GM12878 (cell line): ENCODE measurements at regions not wholly inside any gene's neighbourhood (a gene's known extent, or its start where the extent isn't known, plus 50 kb on each side); places are given as distances from the start of the nearest gene placed in this dataset.

Source experiments
- ATAC-seq: fragments of 200-7000 bp; cut with Tn5 transposase; 3 replicates; pipeline ENCODE4 v1.9.1; 2020; ENCODE audit warnings: mild to moderate bottlenecking, moderate library complexity
- BruUV-seq: library from RNA; stranded (reverse); fragments of 400-500 nt; replicated peaks from 2 replicates; lab custom pipeline; 2021; lab: Mats Ljungman, UMichigan
- CTCF ChIA-PET: fragments of 300-600 bp; sonication (Branson Sonifier 250); formaldehyde crosslinking; extraction: SDS; loops from one replicate; lab custom pipeline; 2021; ENCODE audit warnings: inconsistent platforms; lab: Yijun Ruan, JAX
- POLR2A ChIA-PET: fragments of 350-600 bp; formaldehyde crosslinking; extraction: SDS; loops from one replicate; lab custom pipeline; 2021; ENCODE audit warnings: inconsistent platforms; lab: Charles Lee
- RAD21 ChIA-PET: fragments of 300-600 bp; sonication (Branson Sonifier 250); formaldehyde crosslinking; loops from one replicate; lab custom pipeline; 2023; ENCODE audit warnings: antibody characterized with exemption; ENCODE audit not compliant: unreplicated experiment; lab: Charles Lee
- SMC1A ChIA-PET: fragments of 300-600 bp; sonication (Branson Sonifier 250); formaldehyde crosslinking; loops from one replicate; lab custom pipeline; 2023; ENCODE audit not compliant: unreplicated experiment, uncharacterized antibody; lab: Charles Lee
- DNase-seq: peaks from one replicate; pipeline ENCODE4 v3.0.0-alpha.2; 2011; ENCODE audit warnings: low read depth, low spot score
- FAIRE-seq: peaks from 3 replicates; lab custom pipeline; 2011; peaks lifted over from hg19 to GRCh38; lab: Jason Lieb, UNC
- H2AFZ ChIP-seq: 2 replicates; pipeline ENCODE4 v1.6.0; 2011; ENCODE audit warnings: low read depth, low read length, control low read depth; ENCODE audit not compliant: control insufficient read depth
- H3K27ac ChIP-seq: 2 replicates; pipeline ENCODE4 v1.5.1; 2011; ENCODE audit warnings: control low read depth; ENCODE audit not compliant: control insufficient read depth, insufficient read depth
- H3K27me3 ChIP-seq, 2 experiments: replicated peaks in 1 of 2; 2 replicates each; pipeline versions ENCODE4 v1.6.0 to v1.6.1; 2011; ENCODE audit warnings: low read length in 1 of 2; ENCODE audit not compliant: control insufficient read depth in 2 of 2, insufficient read depth in 2 of 2
- H3K36me3 ChIP-seq, 2 experiments: 2 replicates each; pipeline ENCODE4 v1.5.1; 2011; ENCODE audit warnings: low read length in 1 of 2; ENCODE audit not compliant: control insufficient read depth in 2 of 2, insufficient read depth in 2 of 2
- H3K4me1 ChIP-seq: 2 replicates; pipeline ENCODE4 v1.6.1; 2011; ENCODE audit warnings: mild to moderate bottlenecking, low read length, moderate library complexity, mixed read lengths; ENCODE audit not compliant: control insufficient read depth, insufficient read depth
- H3K4me2 ChIP-seq: 2 replicates; pipeline ENCODE4 v1.6.0; 2011; ENCODE audit warnings: control low read depth; ENCODE audit not compliant: control insufficient read depth, insufficient read depth
- H3K4me3 ChIP-seq: fragments of 200-600 bp; sonication (generic); 2 replicates; pipeline ENCODE4 v1.5.1; 2016
- H3K79me2 ChIP-seq: 2 replicates; pipeline ENCODE4 v1.6.0; 2011; ENCODE audit warnings: low read length; ENCODE audit not compliant: control insufficient read depth, insufficient read depth
- H3K9ac ChIP-seq: 2 replicates; pipeline ENCODE4 v1.8.0; 2011; ENCODE audit warnings: low read length, control low read depth, mixed read lengths; ENCODE audit not compliant: control insufficient read depth, insufficient read depth
- H3K9me3 ChIP-seq: replicated peaks from 3 replicates; pipeline ENCODE4 v1.5.1; 2011; ENCODE audit warnings: mild to moderate bottlenecking, low read length; ENCODE audit not compliant: control insufficient read depth, insufficient read depth
- H4K20me1 ChIP-seq: 2 replicates; pipeline ENCODE4 v1.6.0; 2011; ENCODE audit not compliant: control insufficient read depth, insufficient read depth
- CEBPB ChIP-seq, 2 experiments: fragments of 150-350 bp in 1 of 2; IDR thresholded peaks; 2 replicates each; pipeline ENCODE4 v1.6.1; 2012 to 2014; ENCODE audit warnings: low read depth in 2 of 2, low read length in 2 of 2, borderline replicate concordance in 1 of 2, inconsistent platforms in 1 of 2
- E2F4 ChIP-seq: IDR thresholded peaks from 2 replicates; pipeline ENCODE4 v1.6.1; 2012; ENCODE audit warnings: low read depth, low read length, improper control_type of control experiment
- IRF4 ChIP-seq: IDR thresholded peaks from 2 replicates; pipeline ENCODE4 v1.6.1; 2011; ENCODE audit warnings: low read depth, low read length
- SPI1 ChIP-seq: IDR thresholded peaks from 2 replicates; pipeline ENCODE4 v1.6.1; 2011; ENCODE audit warnings: low read depth, mild to moderate bottlenecking, low read length, moderate library complexity, borderline replicate concordance; ENCODE audit not compliant: insufficient read depth
- USF1 ChIP-seq: IDR thresholded peaks from 2 replicates; pipeline ENCODE4 v1.6.1; 2011; ENCODE audit warnings: borderline replicate concordance, low read depth, mild to moderate bottlenecking, moderate library complexity, mixed read lengths, low read length; ENCODE audit not compliant: insufficient read depth; ENCODE audit errors: extremely low read length
- WGBS: methylation state at CpG from one replicate; pipeline ENCODE4 v1.1.6; 2016; ENCODE audit warnings: low lambda C conversion rate; ENCODE audit not compliant: insufficient replicate concordance, insufficient coverage; ENCODE audit errors: missing lambda C conversion rate; 5-methylcytosine and 5-hydroxymethylcytosine counted together
- in situ Hi-C: fragments of 300-500 bp; cut with MboI; formaldehyde crosslinking; loops from 9 replicates; pipeline ENCODE4 v1.14.3; 2018; ENCODE audit warnings: mixed read lengths
- intact Hi-C: fragments of 100-400 bp; cut with micrococcal nuclease; formaldehyde crosslinking; loops from one replicate; pipeline ENCODE4 v1.14.2; 2022; ENCODE audit not compliant: unreplicated experiment
- TF ChIP-seq, protein P1 (sequence below): fragments of 450-650 bp; conservative IDR thresholded peaks from 2 replicates; pipeline ENCODE4 v1.6.1; 2017; ENCODE audit warnings: mild to moderate bottlenecking, moderate library complexity

DNA sequence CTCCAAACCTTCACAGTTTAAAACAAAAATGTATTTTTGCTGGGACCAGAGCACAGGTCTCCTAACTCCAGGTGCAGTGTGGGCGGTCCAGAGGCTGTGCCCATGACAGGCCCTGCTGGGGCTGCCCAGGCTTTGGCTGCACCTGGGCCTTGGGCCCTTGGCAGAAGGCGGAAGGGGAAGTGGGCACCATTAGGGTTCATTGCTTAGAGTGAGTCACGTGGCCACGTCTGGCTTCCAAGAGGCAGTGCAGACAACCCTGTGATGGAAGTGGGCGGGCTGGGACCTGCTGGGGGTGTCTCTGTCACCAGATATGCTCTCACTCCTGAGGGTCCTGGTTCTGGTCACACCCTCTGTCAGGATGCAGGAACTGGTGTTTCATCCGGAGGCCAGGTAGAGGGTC lies 302.2 kb downstream of the QKI start:
- Histone ChIP-seq H3K27me3 (no peaks in the 10 kb centered on the region), H3K4me3 (no peak overlapping the region), H3K4me1 (peaks cover 21% of the 10 kb centered on the region), H3K36me3 (no peaks in the 10 kb centered on the region), H4K20me1 (no peaks in the 10 kb centered on the region), H2AFZ (no peak overlapping the region), H3K79me2 (no peaks in the 10 kb centered on the region), H3K9me3 (no peaks in the 10 kb centered on the region; the same call in 2 of the 3 replicates), H3K9ac (no peak overlapping the region), H3K4me2 (no peak overlapping the region), H3K27ac (no peak overlapping the region)
- ChIA-PET POLR2A (no interaction called here), SMC1A (no interaction called here), RAD21 (no interaction called here), CTCF (no interaction called here)
- DNase-seq (no peak), FAIRE-seq (no peak), ATAC-seq (peak; percentile 17; the same call in 2 of the 3 replicates)
- 58% methylated on average over 6 of the region's 6 CpGs for WGBS
- TF ChIP-seq E2F4 (no peak), USF1 (peak; percentile 69), SPI1 (0 out of 2 replicates have a peak, but pooled peaks have one; percentile 15), CEBPB (IDR thresholded peaks at IDR 0.05; ENCODE audit: borderline replicate concordance in 1 of 2, low read depth in 2 of 2, low read length in 2 of 2) (no peak), IRF4 (no peak)
- TF ChIP-seq, protein P1, sequence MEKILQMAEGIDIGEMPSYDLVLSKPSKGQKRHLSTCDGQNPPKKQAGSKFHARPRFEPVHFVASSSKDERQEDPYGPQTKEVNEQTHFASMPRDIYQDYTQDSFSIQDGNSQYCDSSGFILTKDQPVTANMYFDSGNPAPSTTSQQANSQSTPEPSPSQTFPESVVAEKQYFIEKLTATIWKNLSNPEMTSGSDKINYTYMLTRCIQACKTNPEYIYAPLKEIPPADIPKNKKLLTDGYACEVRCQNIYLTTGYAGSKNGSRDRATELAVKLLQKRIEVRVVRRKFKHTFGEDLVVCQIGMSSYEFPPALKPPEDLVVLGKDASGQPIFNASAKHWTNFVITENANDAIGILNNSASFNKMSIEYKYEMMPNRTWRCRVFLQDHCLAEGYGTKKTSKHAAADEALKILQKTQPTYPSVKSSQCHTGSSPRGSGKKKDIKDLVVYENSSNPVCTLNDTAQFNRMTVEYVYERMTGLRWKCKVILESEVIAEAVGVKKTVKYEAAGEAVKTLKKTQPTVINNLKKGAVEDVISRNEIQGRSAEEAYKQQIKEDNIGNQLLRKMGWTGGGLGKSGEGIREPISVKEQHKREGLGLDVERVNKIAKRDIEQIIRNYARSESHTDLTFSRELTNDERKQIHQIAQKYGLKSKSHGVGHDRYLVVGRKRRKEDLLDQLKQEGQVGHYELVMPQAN: no peak
- intact Hi-C loops (no loop called here), in situ Hi-C loops (no loop called here)
- no TSS peak for BruUV-seq
